Forelimb muscle (tissue), 1 donor: ENCODE measurements at regions not wholly inside any gene's neighbourhood (a gene's known extent, or its start where the extent isn't known, plus 50 kb on each side); places are given as distances from the start of the nearest gene placed in this dataset.
"Not testable (repeated sequence)": the region's sequence is repeated elsewhere in the genome, so short reads cannot be mapped to it uniquely, and the experiment has no call there.

Experiments
- DNase-seq: peaks from one replicate; pipeline ENCODE4 v3.0.0-alpha.2; 2013; ENCODE audit warnings: low read depth

DNA sequence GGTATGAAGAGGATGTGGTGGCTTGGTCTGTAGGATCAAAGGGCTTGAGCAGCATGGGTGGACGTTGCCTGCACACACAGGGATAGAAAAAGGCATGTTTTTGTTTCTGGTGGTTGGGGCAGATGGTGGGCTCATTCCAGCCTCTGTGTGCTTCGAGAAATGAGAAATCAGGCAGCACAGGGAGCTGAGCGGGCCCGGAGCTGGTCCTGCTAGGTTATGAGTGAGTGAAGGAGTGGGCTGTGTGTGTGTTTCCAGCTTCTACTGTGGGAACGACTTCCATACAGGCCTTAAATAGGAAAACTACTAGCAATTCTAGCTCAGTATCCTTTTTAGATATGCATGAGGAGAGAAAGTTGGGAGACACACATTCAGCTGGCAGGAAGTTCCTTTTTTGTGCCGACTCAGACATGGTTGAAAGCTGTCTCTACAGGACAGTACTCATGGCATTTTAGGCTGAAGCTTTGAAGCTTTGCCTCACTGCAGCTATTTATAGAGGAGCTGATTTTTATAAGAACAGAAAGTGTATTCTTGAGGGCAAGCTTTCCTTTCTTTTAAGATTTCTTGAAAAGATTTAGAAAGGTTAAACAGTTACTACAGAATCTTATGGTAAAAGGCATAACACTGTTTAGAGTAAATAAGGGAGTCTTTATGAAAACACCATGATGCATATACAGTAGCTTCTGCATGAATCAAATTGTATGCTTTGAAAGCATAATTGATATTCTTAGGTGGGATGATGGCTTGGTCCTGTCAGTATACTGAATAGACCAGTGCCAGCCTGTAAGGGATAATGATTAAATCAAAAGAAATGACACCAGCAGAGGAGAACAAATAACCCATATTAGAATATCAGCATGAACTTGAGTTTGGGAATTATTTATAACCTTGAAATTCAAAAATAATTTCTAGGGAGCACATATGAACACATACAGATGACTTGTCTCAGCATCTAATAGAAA lies 104.0 kb upstream of the MAN1A1 start:
- no peak for DNase-seq

DNA sequence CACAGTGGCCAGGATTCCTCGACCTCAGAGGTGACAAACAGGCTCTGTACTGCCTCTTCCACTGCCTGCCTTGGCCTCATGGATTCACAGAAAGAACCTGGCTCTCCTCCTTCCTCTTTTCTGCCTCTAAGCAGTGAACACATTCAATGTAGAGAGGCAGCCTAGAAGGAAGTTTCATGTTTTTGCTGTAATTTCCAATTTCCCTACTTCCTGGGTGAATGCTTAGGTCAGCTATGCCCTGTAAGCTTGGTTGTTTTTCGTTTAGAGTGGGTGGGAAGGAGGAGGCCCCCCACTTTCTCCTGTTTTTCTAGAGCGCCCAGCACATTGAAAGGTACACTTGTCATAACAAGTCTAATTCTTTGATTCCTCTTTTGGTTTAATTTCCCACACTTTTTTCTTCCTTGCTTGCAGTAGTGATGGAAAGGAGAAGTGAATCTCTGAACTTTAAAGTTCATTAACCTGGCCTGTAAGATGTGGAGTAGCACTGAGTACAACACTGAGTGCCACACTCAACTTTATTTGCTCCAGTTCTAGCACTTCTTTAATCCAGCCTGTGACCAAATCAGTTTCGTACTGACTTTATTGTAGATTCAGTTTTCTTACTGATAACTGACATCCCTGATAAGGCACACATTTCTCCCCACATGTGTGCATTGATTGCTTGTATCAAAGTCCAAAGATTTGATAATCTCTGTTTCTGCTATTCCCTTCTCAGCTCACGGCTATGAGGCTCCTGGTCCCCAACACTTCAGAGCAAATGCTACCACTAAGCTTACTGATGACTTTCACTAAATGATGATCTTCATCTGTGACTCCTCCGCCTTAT lies 100.0 kb upstream of the MAN1A1 start:
- no peak for DNase-seq

DNA sequence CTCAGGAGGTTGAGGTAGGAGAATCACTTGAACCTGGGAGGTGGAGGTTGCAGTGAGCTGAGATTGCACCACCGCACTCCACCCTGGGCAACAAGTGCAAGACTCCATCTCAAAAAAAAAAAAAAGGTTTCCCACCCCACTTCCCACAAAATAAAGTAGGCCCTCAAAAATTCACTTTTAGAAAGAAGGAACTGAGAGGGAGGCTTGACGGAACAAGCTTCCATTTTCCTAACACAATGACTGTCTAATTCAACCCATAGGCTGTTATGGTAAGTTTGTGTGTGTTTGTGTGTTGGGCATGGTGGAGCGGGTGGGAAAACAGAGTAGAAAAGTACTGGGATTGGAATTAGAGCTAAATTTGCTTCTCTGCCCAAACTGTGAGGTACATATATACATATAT lies 98.4 kb upstream of the MAN1A1 start:
- no peak for DNase-seq

DNA sequence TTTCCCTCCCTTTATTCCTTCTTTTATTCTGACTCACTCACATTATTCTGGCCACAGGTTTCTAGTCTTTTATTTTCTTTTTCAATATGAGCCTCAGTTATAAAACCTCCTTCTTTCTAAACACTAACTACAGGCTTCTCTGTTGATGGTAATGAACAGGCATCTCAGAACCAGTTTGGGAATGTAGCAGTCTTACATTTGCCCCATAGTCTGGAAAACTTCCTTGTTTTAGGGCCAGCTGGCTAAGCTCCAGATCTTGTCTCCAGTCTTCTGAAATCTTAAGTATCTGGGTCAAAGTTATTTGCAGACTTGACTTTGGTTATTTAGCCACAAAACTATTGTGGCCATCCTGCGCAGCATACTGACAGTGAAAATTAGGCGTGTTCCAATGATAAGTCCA lies 97.0 kb upstream of the MAN1A1 start:
- DNase-seq = no peak

DNA sequence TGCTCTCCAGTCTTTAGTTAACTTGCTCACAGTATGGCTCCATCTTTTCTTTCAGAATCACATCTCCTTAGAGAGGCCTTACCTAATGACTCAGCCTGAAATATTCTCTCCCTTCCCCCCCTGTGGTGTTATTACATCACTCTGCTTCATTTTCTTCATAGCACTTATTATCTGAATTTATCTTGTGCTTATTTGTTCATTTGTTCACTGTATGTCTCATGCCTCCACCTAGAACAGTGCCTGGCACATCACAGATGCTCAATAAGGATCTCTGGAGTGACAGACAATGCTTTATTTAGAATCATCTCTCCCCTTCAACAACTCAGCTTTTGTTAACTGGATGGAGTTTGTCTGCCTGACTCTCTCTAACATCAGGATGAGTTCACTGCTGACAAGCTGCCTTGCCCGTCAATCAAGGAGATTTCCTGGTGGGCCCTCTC lies 96.6 kb upstream of the MAN1A1 start:
- no peak for DNase-seq

DNA sequence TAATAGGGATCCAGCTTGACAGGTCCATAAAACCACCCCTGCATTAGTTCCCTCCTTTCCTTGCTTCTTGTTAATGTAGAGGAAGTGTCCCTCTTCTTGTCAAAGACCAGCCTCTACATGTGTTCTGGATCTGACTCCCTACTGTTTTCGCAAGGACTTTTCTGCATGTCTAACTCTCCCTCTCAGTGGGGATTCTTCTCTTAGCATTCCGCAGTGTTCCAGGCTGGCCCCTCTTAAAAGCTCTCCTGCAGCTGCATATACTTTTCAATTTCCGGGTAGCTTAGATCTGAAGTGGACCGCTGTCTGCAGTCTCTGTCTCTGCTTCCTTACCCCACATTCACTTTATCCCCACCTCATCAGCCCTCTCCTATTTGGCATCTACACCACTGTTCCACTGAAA lies 96.1 kb upstream of the MAN1A1 start:
- no peak for DNase-seq

DNA sequence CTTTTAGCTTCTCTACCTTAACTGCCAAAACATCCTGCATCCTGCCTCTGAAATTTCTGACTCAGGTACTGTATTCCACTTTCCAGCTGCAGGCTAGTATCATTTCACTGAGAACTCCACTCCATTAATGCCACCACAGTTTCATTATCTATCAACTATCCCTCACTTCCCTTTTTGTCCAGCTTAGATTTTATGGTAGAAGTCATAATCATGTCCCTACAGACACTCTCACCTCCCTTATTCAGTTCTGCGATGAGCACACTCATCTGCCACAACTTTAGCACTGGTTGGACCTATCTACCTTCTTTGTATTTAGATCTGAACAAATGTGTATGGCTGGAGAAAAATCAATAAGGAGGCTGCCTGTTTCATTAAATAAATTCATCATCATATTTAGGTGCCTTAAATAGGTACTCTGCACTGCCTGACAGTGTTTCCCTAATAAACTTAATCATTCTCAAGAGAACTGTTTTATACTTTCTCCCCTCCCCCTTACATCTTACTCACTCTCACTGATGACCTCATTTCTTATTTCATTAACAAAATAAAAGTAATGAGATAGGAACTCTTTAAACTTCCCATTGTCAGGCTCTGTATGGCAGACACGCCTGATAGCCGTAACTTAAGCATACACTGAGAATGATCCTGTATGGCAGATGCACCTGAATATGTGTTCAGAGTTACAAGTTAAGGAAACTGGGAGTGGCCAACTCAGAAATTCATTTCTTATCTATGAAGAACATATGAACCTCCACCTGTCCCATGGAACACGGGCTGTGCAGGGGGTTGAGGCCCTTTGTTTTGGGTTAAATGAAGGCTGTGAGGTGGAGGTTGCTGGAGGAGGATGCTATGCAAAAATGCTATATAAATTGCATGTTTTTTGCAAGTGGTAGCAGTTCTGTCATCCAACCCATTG lies 95.3 kb upstream of the MAN1A1 start:
- DNase-seq = no peak

DNA sequence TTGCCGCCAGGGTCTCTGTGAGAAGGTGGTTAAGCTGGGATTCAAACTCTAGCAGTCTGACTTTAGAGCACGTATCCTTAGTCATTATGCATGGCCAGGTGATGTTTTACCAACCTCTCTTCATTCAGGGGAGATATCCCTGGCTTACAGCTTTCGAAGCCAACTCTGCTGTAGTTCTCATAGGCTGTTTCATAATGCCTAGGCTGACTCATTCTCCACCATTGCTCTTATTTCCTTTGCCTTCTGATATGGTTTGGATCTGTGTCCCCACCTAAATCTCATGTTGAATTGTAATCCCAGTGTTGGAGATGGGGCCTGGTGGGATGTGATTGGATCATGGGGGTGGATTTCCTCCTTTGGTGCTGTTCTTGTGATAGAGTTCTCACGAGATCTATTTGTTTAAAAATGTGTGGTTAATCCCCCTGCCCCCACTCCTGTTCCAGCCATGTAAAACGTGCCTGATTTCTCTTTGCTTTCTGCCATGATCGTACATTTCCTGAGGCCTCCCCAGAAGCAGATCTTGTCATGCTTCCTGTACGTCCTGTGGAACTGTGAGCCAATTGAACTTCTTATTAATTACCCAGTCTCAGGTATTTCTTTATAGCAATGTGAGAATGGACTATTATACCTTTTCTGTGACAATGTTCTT lies 94.6 kb upstream of the MAN1A1 start:
- DNase-seq = no peak

DNA sequence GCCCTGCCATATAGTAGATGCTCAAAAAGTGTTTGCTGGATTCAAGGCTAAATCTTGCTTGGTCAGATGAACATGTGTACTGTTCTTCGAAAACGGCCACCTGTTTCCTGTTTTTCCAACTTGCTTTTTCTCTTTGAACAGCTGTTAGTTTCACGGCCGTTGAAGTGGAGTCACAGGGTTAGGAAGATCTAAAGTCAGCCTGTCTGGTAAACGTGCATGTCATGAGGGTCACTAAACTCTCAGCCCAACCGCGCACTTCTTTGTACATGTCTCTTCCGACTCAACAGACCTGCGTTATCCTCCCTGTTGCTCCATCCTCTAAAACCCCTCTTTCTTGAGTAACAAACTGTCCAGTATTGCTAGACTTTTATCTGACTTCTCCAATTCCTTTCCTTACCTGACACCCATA lies 93.2 kb upstream of the MAN1A1 start:
- no peak for DNase-seq

DNA sequence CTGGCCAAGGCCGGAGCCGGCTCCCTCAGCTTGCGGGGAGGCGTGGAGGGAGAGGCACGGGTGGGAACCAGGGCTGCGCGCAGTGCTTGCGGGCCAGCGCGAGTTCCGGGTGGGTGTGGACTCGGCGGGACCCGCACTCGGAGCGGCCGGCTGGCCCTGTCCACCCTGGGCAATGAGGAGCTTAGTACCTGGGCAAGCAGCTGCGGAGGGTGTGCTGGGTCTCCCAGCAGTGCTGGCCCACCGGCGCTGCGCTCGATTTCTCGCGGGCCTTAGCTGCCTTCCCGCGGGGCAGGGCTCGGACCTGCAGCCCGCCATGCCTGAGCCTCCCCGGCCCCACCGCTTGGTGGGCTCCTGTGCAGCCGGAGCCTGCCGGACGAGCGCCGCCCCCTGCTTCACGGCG lies 91.4 kb upstream of the MAN1A1 start:
- DNase-seq = no peak

DNA sequence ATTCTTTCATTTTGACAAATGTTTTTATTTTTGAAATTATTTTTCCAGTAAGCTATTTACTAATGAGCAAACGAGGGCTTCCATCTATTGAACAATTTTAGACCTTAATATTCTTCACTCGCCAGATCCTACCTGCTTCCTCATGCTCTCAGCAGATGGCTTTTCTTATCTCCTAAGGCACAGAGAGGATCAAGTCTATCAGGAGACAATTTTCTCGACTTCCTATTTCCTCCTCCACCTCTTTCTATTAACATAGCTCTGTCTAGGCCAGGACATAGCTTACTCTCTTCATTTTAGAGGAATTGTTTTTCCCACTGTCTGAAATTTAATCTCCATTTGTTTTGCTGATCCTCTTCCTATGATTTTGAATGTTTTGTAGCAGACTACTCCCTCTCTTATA lies 87.0 kb upstream of the MAN1A1 start:
- no peak for DNase-seq

DNA sequence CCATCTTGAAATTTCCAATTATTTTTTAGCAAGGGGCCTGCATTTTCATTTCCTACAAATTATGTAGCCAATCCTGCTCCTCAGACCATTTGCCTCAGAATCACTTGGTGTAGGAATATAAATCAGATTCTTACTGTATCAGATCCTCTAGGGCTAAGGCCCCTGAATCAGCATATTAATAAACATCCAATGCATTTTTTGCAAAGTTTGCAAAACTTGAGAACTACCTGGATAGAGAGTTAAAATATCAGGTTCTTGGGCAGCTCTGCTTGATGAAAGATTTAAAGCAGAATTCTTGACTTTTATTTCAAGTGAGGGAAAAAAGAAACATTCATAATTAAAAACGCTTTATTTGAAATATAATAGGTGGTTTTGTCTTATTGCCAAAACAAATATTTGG lies 82.2 kb upstream of the MAN1A1 start:
- no peak for DNase-seq

DNA sequence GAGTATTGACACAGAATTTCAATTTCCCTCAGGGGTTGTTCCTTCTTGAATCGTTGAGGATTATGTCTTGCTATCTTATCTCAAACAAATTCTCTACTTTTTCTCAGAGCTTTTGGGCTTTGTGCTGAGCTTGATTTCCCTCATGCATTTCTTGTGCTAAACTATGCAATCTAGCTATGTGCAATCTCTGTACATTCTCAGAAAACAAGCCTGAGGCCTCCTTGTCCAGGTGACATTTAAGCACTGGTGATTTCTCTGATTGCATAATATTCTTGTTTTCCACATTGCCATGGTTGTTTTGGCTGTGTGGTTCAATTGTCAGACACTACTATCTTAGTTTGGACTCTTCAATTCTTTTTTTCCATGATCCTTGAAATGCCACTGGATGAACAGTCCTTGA lies 81.2 kb upstream of the MAN1A1 start:
- no peak for DNase-seq

DNA sequence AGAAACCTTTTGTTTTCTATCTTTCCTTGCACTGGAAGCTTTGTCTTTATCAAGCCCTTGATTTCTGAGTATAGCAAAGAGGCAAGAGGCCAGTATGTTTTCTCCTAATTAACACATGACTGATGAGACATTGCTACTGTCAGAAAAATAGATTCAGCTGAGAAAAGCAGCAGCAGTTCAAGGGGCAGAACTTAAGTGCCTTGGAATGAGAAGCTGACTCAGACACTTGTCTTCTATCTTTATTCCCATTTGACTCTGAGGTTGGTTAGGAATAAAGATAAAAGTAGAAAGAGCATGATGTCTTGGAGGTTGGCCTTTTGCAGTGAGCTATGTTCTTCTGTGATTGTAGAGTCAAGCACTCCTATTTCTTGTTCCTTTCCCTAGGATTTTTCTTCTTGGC lies 79.1 kb upstream of the MAN1A1 start:
- no peak for DNase-seq

DNA sequence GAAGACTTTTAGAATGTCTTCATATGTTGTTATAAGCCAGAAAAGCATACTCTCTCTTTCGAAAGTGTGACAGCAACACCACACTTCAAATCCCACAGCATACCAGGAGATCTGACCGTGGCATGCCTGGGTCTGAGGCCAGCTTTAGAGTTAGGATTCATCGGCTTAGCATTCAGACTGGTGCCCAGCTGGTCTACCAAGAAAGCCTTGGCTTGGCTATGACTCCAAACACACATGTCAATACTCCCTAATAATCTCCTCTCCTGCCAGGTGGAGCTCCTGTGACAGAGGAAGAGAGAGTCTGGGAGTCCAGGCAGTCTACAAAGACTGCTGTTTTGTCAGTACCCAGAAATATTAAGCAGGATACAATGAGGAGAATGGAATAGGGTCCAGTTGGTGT lies 77.1 kb upstream of the MAN1A1 start:
- DNase-seq = no peak

DNA sequence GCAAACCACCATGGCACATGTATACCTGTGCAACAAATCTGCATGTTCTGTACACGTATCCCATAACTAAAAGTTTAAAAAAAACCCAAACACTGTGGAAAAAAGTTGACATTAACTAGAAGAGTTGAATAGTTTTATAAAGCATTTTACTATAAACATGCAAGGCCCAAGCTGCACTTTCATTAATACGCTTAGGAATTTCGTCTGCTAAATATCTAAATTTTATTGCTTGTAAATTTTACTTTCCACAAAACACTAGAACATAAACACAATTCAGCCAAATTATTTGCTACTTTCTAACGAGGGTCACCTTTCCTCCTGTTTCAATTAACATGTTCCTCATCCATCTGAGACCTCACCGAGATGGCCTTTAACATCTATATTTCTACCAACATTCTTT lies 74.4 kb upstream of the MAN1A1 start:
- DNase-seq = no peak

DNA sequence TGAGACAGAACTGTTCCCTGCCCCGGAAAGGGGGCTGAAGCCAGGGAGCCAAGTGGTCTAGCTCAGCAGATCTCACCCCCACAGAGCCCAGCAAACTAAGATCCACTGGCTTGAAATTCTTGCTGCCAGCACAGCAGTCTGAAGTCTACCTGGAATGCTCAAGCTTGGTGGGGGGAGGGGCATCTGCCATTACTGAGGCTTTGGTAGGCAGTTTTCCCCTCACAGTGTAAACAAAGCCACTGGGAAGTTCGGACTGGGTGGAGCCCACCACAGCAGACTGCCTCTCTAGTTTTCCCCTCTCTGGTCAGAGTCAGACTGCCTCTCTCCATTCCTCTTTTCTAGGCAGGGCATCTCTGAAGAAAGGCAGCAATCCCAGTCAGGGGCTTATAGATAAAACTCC lies 68.5 kb upstream of the MAN1A1 start:
- DNase-seq = not testable (repeated sequence)

DNA sequence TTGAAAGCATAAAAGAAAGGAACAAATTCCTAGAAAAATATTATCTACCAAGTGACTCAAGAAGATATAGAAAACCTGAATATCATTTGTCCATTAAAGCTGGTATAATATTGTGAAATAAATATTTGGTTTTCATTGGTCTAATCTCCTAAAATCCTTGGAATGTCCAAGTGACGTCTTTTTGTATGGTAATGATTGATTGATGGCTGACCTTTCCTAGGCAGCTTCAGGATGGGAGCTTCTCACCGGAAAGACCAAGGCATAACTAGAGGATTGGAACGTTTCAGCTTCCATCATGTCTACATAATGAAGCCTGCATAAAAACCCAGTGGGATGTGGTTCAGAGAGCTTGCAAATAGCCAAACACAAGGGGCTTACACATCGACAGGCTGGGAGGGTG lies 57.6 kb upstream of the MAN1A1 start:
- no peak for DNase-seq

DNA sequence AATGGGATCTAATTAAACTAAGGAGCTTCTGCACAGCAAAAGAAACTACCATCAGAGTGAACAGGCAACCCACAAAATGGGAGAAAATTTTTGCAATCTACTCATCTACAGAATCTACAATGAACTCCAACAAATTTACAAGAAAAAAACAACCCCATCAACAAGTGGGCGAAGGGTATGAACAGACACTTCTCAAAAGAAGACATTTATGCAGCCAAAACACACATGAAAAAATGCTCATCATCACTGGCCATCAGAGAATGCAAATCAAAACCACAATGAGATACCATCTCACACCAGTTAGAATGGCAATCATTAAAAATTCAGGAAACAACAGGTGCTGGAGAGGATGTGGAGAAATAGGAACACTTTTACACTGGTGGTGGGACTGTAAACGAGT lies 55.6 kb upstream of the MAN1A1 start:
- not testable (repeated sequence) for DNase-seq
